Inflammatory macrophage treated with lipopolysaccharide for 4 hours (primary cell): ENCODE measurements at regions not wholly inside any gene's neighbourhood (a gene's known extent, or its start where the extent isn't known, plus 50 kb on each side); places are given as distances from the start of the nearest gene placed in this dataset.

Source experiments
- DNase-seq: peaks from one replicate; pipeline ENCODE4 v3.0.0-alpha.2; 2020

- no peak for DNase-seq
Measured at GRCh38 chr13:105572401-105572800, 963.1 kb downstream of the EFNB2 start.

GRCh38 chr13:105569816-105570215, 965.6 kb downstream of the EFNB2 start:
- no peak for DNase-seq

- DNase-seq: no peak
Measured at GRCh38 chr13:105567951-105568525, 967.4 kb downstream of the EFNB2 start.

GRCh38 chr13:105565136-105565727, 970.2 kb downstream of the EFNB2 start:
- no peak for DNase-seq

DNA sequence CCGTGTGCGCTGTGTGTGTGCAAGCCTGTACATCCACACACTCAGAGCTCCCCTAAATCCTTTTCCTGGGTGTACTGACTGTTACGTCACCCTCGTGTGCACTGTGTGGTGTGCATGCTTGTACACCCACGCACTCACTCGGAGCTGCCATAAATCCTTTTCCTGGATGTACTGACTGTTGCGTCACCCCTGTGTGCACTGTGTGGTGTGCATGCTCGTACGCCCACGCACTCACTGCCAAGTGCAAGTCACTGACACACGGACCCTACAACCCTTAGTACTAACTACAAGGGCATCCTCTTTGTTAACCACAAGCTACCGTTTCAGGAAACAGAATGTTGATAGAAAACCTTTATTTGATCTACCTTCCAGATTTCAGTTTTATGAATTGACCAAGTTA, 983.4 kb downstream of the EFNB2 start:
- DNase-seq: no peak

- no peak for DNase-seq
Measured at GRCh38 chr13:105547851-105548250, 987.6 kb downstream of the EFNB2 start.

GRCh38 chr13:105545811-105546210, 989.7 kb downstream of the EFNB2 start:
- no peak for DNase-seq

GRCh38 chr13:105543742-105544141, 991.7 kb downstream of the EFNB2 start:
- no peak for DNase-seq

DNA sequence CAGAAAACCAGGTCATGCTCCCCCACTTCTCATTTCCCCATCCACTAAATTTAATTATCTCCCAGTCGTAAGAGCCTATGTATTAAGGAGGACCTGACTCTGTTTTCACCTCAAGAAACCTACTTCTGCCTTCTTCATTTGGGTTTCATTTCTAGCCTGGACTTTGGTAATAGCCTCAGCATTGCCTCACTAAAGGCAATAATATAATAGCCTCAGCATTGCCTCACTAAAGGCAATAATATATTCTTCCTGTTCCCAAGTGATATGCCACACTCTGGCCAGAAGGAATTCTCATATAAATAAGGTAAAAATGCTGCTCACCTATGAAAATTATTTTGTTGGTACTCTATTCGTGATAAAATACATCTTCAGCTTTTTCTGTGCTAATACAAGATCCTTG, 993.9 kb downstream of the EFNB2 start:
- no peak for DNase-seq

- no peak for DNase-seq
Measured at GRCh38 chr13:105538346-105538745, 997.1 kb downstream of the EFNB2 start.

DNA sequence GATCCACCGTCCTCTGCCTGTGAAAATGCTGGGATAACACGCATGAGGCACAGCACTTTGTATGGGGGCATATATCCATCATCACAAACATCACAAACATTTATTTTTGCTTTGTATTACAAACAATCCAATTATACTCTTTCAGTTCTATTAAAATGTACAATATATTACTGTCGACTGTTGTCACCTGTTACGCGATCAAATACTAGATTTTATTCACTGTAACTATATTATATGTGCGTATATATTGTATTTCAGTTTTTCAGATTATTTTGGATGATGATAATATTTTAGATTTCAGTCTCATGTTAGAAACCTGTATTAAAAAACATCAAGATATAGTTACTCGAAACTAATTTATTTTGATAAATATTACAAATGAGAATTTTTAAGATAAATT, 998.3 kb downstream of the EFNB2 start:
- no peak for DNase-seq

DNA sequence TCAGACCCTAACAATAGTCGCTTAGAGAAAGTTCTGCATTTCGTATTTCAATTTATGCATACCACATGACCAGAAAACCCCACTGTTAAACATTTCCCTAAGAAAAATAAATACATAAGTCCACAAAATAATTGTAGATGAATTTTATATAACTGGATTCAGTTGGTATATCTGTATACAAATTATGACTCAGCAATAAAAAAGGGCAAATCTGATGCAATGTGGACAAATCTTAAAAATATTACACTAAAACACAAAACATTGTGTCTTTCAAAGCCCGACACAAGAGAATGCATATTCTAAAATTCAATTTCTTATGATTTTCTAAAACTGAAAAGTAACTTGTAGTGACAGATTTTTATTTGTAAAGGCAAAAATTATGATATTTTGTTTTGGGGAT, 1005.0 kb downstream of the EFNB2 start:
- no peak for DNase-seq

GRCh38 chr13:105527127-105527526, 1008.3 kb downstream of the EFNB2 start:
- no peak for DNase-seq

- DNase-seq: no peak
Measured at GRCh38 chr13:105519771-105520170, 1015.7 kb downstream of the EFNB2 start.

GRCh38 chr13:105518086-105518485, 1017.4 kb downstream of the EFNB2 start:
- DNase-seq: no peak

GRCh38 chr13:105514401-105514800, 1021.1 kb downstream of the EFNB2 start:
- no peak for DNase-seq

DNA sequence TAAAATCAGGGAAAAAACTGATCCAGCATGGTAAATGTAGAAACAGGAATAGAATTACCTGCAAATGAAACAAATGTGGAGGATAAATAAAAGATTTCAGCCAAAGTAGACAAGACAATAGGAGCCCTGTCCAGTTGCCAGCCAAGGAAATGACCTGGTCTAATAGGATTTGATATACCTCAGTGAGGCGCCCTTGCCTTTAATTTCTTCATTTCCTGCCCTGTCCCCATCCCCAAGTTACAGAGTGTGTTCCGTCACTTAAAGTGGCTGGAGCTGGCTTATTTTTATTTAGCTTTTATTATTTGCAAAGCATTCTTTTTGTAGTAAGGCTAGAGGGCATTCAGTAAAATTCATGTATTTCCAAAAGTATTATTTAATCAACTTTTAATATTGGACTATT, 1022.0 kb downstream of the EFNB2 start:
- DNase-seq: no peak

- no peak for DNase-seq
Measured at GRCh38 chr13:105509981-105510762, 1025.3 kb downstream of the EFNB2 start.

DNA sequence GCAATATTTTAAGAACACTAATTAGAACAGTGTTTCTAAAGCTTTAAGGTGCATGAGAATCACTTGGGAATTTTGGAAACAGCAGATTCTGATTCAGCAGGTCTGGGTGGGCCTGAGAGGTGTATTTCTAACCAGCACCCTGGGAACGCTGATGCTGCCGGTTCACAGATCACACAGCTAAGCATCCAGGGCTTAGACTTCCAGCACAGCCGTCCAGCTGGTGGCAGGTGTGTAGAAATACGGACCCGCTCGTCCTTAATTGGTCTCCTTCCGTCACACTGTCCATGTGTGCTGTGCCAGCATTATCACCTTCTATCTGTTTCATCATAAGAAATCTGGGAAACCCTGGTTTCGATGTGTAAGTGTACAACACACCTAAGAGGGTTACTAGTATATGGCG, 1029.0 kb downstream of the EFNB2 start:
- DNase-seq: no peak

- DNase-seq: no peak
Measured at GRCh38 chr13:105502193-105502592, 1033.3 kb downstream of the EFNB2 start.

- DNase-seq: no peak
Measured at GRCh38 chr13:105497597-105497996, 1037.9 kb downstream of the EFNB2 start.

DNA sequence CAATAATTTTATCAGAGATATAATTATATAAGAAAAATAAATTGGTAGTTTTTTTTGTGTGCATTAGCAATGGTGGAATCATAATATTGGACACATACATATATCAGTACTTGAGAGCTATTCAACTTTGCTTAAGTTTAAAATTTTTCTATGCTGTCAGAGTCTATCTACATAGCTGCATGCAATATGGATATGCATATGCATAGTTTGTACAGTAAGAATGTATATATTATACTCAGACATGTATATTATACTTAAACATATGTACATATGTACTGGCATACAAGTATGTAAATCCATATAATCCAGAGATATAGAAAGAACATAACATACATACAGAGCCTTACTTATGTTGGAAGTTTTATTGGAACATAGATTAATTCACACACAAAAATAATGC, 1043.2 kb downstream of the EFNB2 start:
- DNase-seq: no peak

- DNase-seq: no peak
Measured at GRCh38 chr13:105491345-105491744, 1044.1 kb downstream of the EFNB2 start.

- no peak for DNase-seq
Measured at GRCh38 chr13:105485081-105485480, 1050.4 kb downstream of the EFNB2 start.
